ENCODE measurements at regions not wholly inside any gene's neighbourhood (a gene's known extent, or its start where the extent isn't known, plus 50 kb on each side); places are given as distances from the start of the nearest gene placed in this dataset.

DNA sequence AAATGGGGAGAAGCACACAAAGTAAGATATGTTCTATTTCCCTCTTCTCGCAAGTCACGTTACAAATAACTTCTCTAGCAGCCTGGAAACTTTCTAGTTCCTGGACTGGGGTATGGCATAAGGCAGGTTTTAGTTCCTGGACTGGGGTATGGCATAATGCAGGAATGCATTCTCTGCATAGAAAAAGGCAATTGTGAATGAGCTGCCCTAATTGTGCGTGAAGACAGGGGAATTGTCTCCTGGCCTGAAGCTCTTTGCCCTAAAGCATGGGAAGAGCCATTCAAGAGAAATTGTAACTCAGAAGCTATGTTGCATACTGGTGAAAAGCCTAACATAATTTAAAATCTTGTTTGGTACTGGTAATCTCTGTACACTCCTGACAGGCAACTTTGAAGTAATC is 54.3 kb upstream of the CBLB start:
- H3K27ac Mint-ChIP-seq, result no peak overlapping the region
- intact Hi-C loops (cut with micrococcal nuclease), result no loop called here
- no peak for DNase-seq
- no peaks in the 10 kb centered on the region for H3K27me3 Mint-ChIP-seq
- peaks cover 42% of the 10 kb centered on the region for H3K9me3 Mint-ChIP-seq
- peaks cover 13% of the 10 kb centered on the region for H3K4me1 Mint-ChIP-seq
- H3K4me3 Mint-ChIP-seq, result no peak overlapping the region
- H3K36me3 Mint-ChIP-seq (ENCODE audit: low read depth), result peaks cover 23% of the 10 kb centered on the region

DNA sequence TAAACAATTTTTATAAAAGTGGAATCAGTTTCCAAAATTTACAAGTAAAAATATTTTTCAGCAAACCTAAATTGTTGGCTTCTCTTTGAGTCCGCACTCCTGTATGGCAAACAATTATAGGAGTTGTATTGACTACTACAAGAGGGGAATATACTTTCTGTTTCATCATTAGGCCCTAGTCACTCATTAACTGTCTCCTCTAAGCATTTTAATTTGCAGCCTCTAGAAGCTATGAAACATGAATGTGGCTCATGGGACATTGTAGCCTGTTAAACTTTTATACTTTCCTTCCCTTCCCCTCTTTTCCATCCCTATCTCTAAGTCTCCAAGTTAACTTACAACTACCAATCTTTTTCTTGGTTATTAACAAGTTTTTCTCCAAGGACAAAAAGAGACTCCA is 58.9 kb upstream of the CBLB start:
- intact Hi-C loops (cut with micrococcal nuclease), result no loop called here
- no peaks in the 10 kb centered on the region for H3K36me3 Mint-ChIP-seq (ENCODE audit: low read depth)
- no peak overlapping the region for H3K27ac Mint-ChIP-seq
- H3K4me1 Mint-ChIP-seq, result no peaks in the 10 kb centered on the region
- no peak for DNase-seq
- H3K4me3 Mint-ChIP-seq, result no peak overlapping the region
- no peaks in the 10 kb centered on the region for H3K27me3 Mint-ChIP-seq
- peaks cover 12% of the 10 kb centered on the region for H3K9me3 Mint-ChIP-seq

DNA sequence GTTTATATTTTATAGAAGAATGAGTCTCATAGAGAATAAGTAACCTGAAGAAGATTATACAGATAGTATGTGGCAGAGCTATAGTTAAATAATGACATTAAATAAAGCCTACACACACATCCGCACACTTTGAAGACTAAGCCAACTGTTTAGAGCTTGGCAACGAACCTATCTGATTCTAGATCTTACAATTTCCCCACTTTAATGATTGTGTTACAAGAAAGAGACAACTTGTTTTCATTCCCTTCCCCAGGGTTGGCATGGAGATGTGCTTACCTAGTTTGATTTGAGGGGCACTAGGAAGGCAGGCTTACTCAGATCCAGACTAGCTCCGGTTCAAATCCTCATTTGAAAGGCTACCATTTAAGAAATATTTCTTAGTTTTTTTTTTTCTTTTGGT is 61.9 kb upstream of the CBLB start:
- Mint-ChIP-seq H3K4me3 (no peak overlapping the region), H3K36me3 (ENCODE audit: low read depth) (peaks cover 2% of the 10 kb centered on the region), H3K27ac (no peak overlapping the region), H3K27me3 (no peaks in the 10 kb centered on the region), H3K4me1 (peaks cover 4% of the 10 kb centered on the region), H3K9me3 (peaks cover 15% of the 10 kb centered on the region)
- DNase-seq, result no peak
- intact Hi-C loops (cut with micrococcal nuclease), result no loop called here

DNA sequence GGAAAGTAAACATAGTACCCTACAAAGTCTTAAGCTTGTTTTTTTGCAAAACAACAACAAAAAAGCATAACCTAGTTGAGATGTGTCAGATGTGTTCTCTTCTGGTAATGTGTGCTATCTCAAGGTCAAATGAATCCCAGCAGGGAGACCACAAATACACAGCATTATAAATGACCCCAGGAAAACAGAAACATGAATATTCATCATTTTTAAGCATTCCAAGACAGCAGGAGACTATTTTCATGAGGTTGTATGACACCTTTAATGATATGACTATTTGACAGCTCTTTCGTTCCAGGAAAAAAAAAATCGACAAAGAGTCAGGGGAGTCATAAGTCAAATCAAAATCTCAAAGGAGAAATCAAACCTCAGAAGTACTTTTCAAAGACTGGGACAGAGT is 62.7 kb upstream of the CBLB start:
- Mint-ChIP-seq H3K27ac (no peak overlapping the region), H3K4me3 (no peak overlapping the region), H3K27me3 (no peaks in the 10 kb centered on the region), H3K9me3 (peaks cover 22% of the 10 kb centered on the region), H3K36me3 (ENCODE audit: low read depth) (peaks cover 2% of the 10 kb centered on the region), H3K4me1 (peaks cover 4% of the 10 kb centered on the region)
- intact Hi-C loops (cut with micrococcal nuclease), result no loop called here
- no peak for DNase-seq

DNA sequence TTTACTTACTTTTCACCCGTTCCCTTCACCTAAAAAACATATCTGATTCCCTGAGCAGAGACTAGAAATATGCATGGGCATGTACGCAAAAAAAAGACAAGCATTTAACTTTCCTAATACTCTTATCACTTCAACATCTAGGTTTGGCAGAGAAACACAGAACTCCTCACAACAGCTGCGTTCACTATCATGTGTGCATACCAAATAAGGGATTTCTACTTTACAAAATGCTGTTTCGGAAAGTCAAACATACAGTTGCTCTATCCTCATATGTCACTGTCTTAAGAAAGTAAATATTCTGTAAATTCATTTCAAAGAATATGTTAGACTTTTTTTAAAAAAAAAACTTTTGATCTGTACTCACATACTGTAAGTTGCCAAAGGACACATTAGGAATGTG is 65.1 kb upstream of the CBLB start:
- intact Hi-C loops (cut with micrococcal nuclease), result no loop called here
- peaks cover 6% of the 10 kb centered on the region for H3K4me1 Mint-ChIP-seq
- H3K27ac Mint-ChIP-seq, result no peak overlapping the region
- no peak overlapping the region for H3K4me3 Mint-ChIP-seq
- H3K9me3 Mint-ChIP-seq, result peaks cover 22% of the 10 kb centered on the region
- no peaks in the 10 kb centered on the region for H3K27me3 Mint-ChIP-seq
- DNase-seq, result no peak
- peaks cover 4% of the 10 kb centered on the region for H3K36me3 Mint-ChIP-seq (ENCODE audit: low read depth)

DNA sequence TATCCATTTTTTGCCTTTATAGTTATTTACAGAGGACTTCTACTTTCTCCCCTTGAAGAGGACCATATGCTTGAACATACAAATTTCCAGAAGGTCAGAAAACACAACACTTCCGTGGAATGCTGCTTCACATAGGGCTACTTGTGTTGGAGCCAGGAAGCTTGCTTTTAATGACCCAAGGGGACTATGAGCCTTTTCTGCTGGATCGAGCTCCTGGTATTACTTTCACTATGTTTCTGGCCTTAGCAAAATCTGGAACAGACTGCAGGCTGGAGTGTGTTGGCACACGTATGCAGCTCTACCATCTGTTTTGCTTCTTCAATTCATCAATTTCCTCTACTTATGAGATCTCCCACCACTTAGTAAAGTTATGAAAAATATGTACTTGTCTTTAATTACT is 69.3 kb upstream of the CBLB start:
- Mint-ChIP-seq H3K27ac (no peak overlapping the region), H3K4me3 (no peak overlapping the region), H3K9me3 (peaks cover 18% of the 10 kb centered on the region), H3K4me1 (peaks cover 6% of the 10 kb centered on the region), H3K27me3 (no peaks in the 10 kb centered on the region), H3K36me3 (ENCODE audit: low read depth) (peaks cover 6% of the 10 kb centered on the region)
- intact Hi-C loops (cut with micrococcal nuclease), result no loop called here
- DNase-seq, result no peak

DNA sequence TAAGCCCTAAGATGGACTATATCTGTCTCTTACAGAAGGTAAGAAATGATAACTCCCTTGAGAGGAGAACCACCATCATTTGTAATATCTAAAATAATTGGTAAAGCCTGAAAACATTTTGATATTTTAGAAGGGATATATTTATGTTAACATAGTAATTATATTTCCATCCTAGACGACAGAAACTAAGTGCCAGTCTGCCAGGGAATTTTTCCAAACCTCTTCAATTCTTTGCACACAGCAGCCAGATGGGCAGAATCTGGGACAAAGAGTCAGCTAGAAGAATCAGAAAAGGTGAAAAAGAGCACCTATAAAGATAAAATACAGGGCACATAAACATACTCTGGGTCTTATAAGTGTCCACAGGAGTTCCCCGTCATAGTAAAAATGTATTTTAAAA is 70.0 kb upstream of the CBLB start:
- no peak overlapping the region for H3K4me3 Mint-ChIP-seq

DNA sequence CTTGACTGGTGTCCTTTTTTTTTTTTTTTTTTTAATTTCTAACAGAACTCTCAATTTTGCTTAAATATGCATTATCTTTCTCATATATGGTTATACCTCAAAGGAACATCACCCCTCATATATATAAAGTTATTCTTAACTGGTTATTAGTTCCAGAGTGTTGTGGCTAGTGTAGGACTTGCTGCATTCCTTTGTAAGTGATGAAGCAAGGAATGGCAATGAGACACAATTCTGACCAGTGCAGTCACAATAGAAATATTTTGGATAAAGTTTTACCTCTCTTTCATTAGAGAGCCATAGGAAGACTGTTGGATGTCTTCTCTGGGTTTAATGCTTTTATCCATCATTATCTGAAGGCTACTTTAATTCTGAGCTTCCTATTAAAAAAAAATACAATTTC is 75.5 kb upstream of the CBLB start:
- Mint-ChIP-seq H3K4me1 (no peaks in the 10 kb centered on the region), H3K36me3 (ENCODE audit: low read depth) (peaks cover 2% of the 10 kb centered on the region), H3K9me3 (peaks cover 10% of the 10 kb centered on the region), H3K27ac (no peak overlapping the region), H3K4me3 (no peak overlapping the region), H3K27me3 (no peaks in the 10 kb centered on the region)
- intact Hi-C loops (cut with micrococcal nuclease), result no loop called here
- DNase-seq, result no peak

More for the DNA sequence above, 70.0 kb upstream of the CBLB start:
- Mint-ChIP-seq H3K4me1 (peaks cover 6% of the 10 kb centered on the region), H3K36me3 (ENCODE audit: low read depth) (peaks cover 6% of the 10 kb centered on the region), H3K27me3 (no peaks in the 10 kb centered on the region), H3K27ac (no peak overlapping the region), H3K9me3 (peaks cover 18% of the 10 kb centered on the region)
- no peak for DNase-seq
- intact Hi-C loops (cut with micrococcal nuclease), result no loop called here

DNA sequence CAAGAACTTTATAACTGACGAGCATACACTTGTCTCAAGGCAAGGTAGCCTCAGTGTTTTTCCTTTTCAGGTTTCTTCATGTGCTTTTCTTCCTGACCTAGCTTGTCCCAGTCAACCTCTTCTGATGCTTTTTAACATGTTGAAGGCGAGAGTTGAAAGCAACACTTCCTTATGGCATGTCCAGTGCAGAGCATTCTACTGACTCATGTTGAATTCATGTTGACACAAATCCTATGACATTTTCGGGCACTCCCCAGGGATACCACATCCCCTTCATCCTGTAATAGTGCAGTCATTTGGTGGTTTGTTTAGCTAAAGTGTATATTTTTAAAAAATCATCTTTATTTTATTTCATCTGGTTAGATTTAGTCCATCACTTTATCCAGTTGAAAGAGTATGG is 75.9 kb upstream of the CBLB start:
- no peak for DNase-seq
- intact Hi-C loops (cut with micrococcal nuclease), result no loop called here
- H3K36me3 Mint-ChIP-seq (ENCODE audit: low read depth), result peaks cover 2% of the 10 kb centered on the region
- H3K4me1 Mint-ChIP-seq, result no peaks in the 10 kb centered on the region
- H3K27me3 Mint-ChIP-seq, result no peaks in the 10 kb centered on the region
- no peak overlapping the region for H3K4me3 Mint-ChIP-seq
- no peak overlapping the region for H3K27ac Mint-ChIP-seq
- H3K9me3 Mint-ChIP-seq, result peaks cover 10% of the 10 kb centered on the region

DNA sequence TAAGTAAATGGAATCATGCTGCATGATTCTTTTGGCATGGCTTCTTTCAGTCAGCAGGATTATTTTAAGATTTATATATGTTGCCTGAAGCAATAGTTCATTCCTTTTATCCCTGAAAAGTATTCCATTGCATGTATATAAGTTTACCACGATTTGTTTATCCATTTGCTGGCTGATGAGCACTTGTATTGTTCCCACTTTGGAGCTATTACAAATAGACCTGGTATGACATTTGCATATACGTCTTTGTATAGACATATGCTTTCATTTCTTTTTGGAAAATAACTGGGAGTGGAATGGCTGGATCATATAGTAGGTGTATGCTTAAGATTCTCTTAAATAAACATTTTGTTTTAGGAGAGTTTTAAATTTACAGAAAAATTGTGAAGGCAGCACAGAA is 79.3 kb upstream of the CBLB start:
- no peak overlapping the region for H3K27ac Mint-ChIP-seq
- H3K36me3 Mint-ChIP-seq (ENCODE audit: low read depth), result no peaks in the 10 kb centered on the region
- no peak for DNase-seq
- peaks cover 6% of the 10 kb centered on the region for H3K9me3 Mint-ChIP-seq
- H3K27me3 Mint-ChIP-seq, result no peaks in the 10 kb centered on the region
- no peak overlapping the region for H3K4me3 Mint-ChIP-seq
- H3K4me1 Mint-ChIP-seq, result no peaks in the 10 kb centered on the region
- intact Hi-C loops (cut with micrococcal nuclease), result no loop called here

DNA sequence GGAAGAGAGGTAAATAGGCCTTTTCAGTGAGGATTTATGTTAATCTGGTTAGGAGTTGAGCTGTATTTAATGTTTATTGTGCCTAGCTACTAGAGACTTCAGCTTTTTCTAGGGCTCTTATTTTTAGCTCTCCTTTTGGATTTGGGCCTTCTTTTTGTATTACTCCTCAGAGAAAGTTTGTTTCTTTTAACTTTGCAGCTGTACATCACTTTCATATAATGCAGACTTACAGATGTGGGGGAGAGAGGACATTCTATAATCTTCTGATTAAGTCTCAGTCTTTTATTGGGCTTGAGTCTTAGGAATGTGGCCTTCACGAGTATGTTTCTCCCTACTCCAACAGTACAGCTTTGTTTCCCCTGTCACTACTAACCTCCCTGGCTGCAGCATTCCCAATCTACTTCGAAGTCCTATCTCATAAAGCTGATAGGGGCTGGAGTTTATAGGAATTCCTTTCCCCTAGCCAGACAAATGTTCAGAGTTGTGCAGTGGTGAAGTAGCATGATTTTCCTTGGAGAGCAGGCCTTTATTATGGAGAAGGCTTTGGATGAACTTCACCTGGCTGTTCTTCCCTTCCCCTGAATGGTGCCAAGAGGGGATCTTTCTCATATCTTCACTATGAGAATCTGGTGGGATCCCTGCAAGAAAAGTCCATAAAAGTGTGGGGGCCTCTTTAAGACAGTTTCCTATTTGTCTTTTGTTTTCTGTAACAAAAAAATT is 82.2 kb upstream of the CBLB start:
- Mint-ChIP-seq H3K9me3 (peaks cover 15% of the 10 kb centered on the region), H3K27ac (no peak overlapping the region), H3K4me3 (no peak overlapping the region), H3K4me1 (no peaks in the 10 kb centered on the region), H3K36me3 (ENCODE audit: low read depth) (peaks cover 2% of the 10 kb centered on the region), H3K27me3 (no peaks in the 10 kb centered on the region)
- DNase-seq, result no peak
- intact Hi-C loops (cut with micrococcal nuclease), result no loop called here

DNA sequence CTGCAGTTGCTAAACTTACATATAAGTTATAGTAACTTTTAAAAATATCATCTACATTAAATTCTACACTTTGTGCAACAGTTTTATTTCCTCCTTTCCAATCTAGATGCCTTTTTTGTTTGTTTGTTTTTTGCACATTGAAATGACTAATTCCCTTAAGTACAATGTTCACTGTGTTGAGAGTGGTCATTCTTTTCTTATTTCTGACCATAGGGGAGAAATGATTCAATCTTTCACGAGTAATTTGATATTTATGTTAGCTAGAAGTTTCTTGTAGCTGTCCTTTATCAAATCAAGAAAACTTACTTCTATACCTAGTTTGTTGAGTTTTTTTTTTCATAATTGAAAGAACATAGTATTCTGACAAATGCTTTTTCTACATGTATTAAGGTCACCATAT is 85.0 kb upstream of the CBLB start:
- no peaks in the 10 kb centered on the region for H3K4me1 Mint-ChIP-seq
- H3K4me3 Mint-ChIP-seq, result no peak overlapping the region
- H3K27ac Mint-ChIP-seq, result no peak overlapping the region
- no peaks in the 10 kb centered on the region for H3K27me3 Mint-ChIP-seq
- peaks cover 21% of the 10 kb centered on the region for H3K9me3 Mint-ChIP-seq
- peaks cover 2% of the 10 kb centered on the region for H3K36me3 Mint-ChIP-seq (ENCODE audit: low read depth)
- intact Hi-C loops (cut with micrococcal nuclease), result no loop called here
- DNase-seq, result no peak

DNA sequence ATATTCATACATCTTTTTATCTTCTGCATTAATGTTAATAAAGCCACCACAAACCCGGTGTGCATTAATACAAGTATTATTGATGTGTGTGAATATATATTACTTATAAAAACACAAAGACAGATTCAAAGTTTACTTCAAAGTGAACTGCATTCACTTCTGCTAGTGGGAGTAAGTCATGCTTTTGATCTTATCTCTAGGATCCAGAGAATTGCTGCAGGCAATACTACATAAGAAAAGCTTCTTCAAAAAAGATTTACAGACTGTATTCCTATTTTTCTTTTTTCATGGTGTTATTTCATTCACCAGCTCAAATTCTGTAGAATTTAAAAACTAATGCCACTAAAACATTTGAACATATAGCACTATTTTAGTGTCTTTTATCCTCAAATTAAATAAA is 87.5 kb upstream of the CBLB start:
- no peak overlapping the region for H3K4me3 Mint-ChIP-seq
- no peak overlapping the region for H3K27ac Mint-ChIP-seq
- peaks cover 29% of the 10 kb centered on the region for H3K9me3 Mint-ChIP-seq
- DNase-seq, result no peak
- peaks cover 2% of the 10 kb centered on the region for H3K4me1 Mint-ChIP-seq
- peaks cover 4% of the 10 kb centered on the region for H3K36me3 Mint-ChIP-seq (ENCODE audit: low read depth)
- no peaks in the 10 kb centered on the region for H3K27me3 Mint-ChIP-seq
- intact Hi-C loops (cut with micrococcal nuclease), result no loop called here

DNA sequence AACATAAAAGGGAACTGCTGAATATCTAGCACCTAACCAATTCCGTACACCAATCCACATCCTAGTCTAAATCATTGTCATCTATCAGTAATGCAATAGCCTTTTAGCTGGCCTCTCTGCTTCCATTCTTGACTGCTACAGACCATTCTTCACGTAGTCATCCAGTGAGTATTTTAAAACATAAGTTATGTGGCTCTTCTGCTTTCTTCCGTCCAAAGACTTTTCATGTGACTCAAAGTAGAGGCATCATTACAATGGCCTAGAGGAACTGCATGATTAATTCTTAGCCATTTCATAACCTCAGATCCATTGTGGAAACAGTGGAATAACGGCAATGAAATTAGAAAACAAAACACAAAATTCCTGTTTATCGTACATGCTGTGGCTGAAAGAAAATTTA is 88.9 kb upstream of the CBLB start:
- Mint-ChIP-seq H3K36me3 (ENCODE audit: low read depth) (peaks cover 4% of the 10 kb centered on the region), H3K9me3 (peaks cover 29% of the 10 kb centered on the region), H3K4me1 (peaks cover 2% of the 10 kb centered on the region), H3K4me3 (no peak overlapping the region), H3K27me3 (no peaks in the 10 kb centered on the region), H3K27ac (no peak overlapping the region)
- DNase-seq, result no peak
- intact Hi-C loops (cut with micrococcal nuclease), result no loop called here
